ENCODE measurements at regions not wholly inside any gene's neighbourhood (a gene's known extent, or its start where the extent isn't known, plus 50 kb on each side); places are given as distances from the start of the nearest gene placed in this dataset.
"Not testable (repeated sequence)": the region's sequence is repeated elsewhere in the genome, so short reads cannot be mapped to it uniquely, and the experiment has no call there.

GRCh38 chr2:111355823-111356511 is 235.3 kb downstream of the BCL2L11 start:
- H3K27me3 ChIP-seq (replicated peaks in 1 of 2; ENCODE audit: control insufficient read depth in 2 of 2, extremely low read depth in 1 of 2, insufficient read depth in 2 of 2, low read length in 1 of 2); H3K4me1 ChIP-seq (ENCODE audit: control insufficient read depth in 1 of 2, extremely low read depth in 1 of 2, insufficient read depth in 2 of 2, low read length in 2 of 2); H3K27ac Mint-ChIP-seq; DNase-seq; H3K4me1 Mint-ChIP-seq; H3K4me3 Mint-ChIP-seq; ATAC-seq (replicated peaks in 1 of 4); H3K9me3 Mint-ChIP-seq; H3K36me3 ChIP-seq (ENCODE audit: control insufficient read depth in 2 of 2, extremely low read depth in 1 of 2, insufficient read depth in 1 of 2, low read length in 1 of 2); H3K4me3 ChIP-seq (ENCODE audit: control insufficient read depth in 1 of 2, extremely low read depth in 1 of 2, low read length in 1 of 2); H3K27me3 Mint-ChIP-seq; POLR2A ChIA-PET; H3K36me3 Mint-ChIP-seq; H3K27ac ChIP-seq (ENCODE audit: low read length); CTCF ChIA-PET; H3K9me3 ChIP-seq: not testable (repeated sequence)
- no CpG with 5 or more reads among the region's 11 CpGs for WGBS (ENCODE audit: insufficient coverage)

- ATAC-seq (replicated peaks in 1 of 4), result peak in 3 of 4 experiments; percentile 34 to 57 (median 49)
- H3K36me3 ChIP-seq (ENCODE audit: control insufficient read depth in 2 of 2, extremely low read depth in 1 of 2, insufficient read depth in 1 of 2, low read length in 1 of 2); H3K27ac Mint-ChIP-seq; H3K4me3 Mint-ChIP-seq; H3K27ac ChIP-seq (ENCODE audit: low read length); H3K27me3 Mint-ChIP-seq; H3K36me3 Mint-ChIP-seq; CTCF ChIA-PET; DNase-seq; H3K9me3 Mint-ChIP-seq; H3K27me3 ChIP-seq (replicated peaks in 1 of 2; ENCODE audit: control insufficient read depth in 2 of 2, extremely low read depth in 1 of 2, insufficient read depth in 2 of 2, low read length in 1 of 2); POLR2A ChIA-PET; H3K4me1 ChIP-seq (ENCODE audit: control insufficient read depth in 1 of 2, extremely low read depth in 1 of 2, insufficient read depth in 2 of 2, low read length in 2 of 2); H3K4me3 ChIP-seq (ENCODE audit: control insufficient read depth in 1 of 2, extremely low read depth in 1 of 2, low read length in 1 of 2); H3K9me3 ChIP-seq; H3K4me1 Mint-ChIP-seq: not testable (repeated sequence)
- no CpG with 5 or more reads among the region's 6 CpGs for WGBS (ENCODE audit: insufficient coverage)
Observed at GRCh38 chr2:111356512-111357031, 235.9 kb downstream of the BCL2L11 start.

- H3K4me3 Mint-ChIP-seq, result peak overlapping the region in 1 of 3 donors; percentile 27
- H3K4me3 ChIP-seq (ENCODE audit: control insufficient read depth in 1 of 2, extremely low read depth in 1 of 2, low read length in 1 of 2), result peak overlapping the region in 1 of 2 donors; percentile 39
- H3K27ac Mint-ChIP-seq; H3K27me3 ChIP-seq (replicated peaks in 1 of 2; ENCODE audit: control insufficient read depth in 2 of 2, extremely low read depth in 1 of 2, insufficient read depth in 2 of 2, low read length in 1 of 2); H3K4me1 ChIP-seq (ENCODE audit: control insufficient read depth in 1 of 2, extremely low read depth in 1 of 2, insufficient read depth in 2 of 2, low read length in 2 of 2); H3K9me3 ChIP-seq; H3K27ac ChIP-seq (ENCODE audit: low read length); POLR2A ChIA-PET; H3K36me3 Mint-ChIP-seq; H3K9me3 Mint-ChIP-seq; H3K4me1 Mint-ChIP-seq; H3K27me3 Mint-ChIP-seq; CTCF ChIA-PET; DNase-seq; H3K36me3 ChIP-seq (ENCODE audit: control insufficient read depth in 2 of 2, extremely low read depth in 1 of 2, insufficient read depth in 1 of 2, low read length in 1 of 2): not testable (repeated sequence)
- ATAC-seq (replicated peaks in 1 of 4), result peak in 2 of 4 experiments; percentile 12 to 39
- WGBS (ENCODE audit: insufficient coverage), result 51% methylated on average over 16 of the region's 37 CpGs
Observed at GRCh38 chr2:111365986-111366640, 245.4 kb downstream of the BCL2L11 start.

- POLR2A ChIA-PET; DNase-seq; ATAC-seq (replicated peaks in 1 of 4); H3K36me3 Mint-ChIP-seq; H3K4me1 Mint-ChIP-seq; CTCF ChIA-PET; H3K27ac ChIP-seq (ENCODE audit: low read length); H3K4me1 ChIP-seq (ENCODE audit: control insufficient read depth in 1 of 2, extremely low read depth in 1 of 2, insufficient read depth in 2 of 2, low read length in 2 of 2); H3K9me3 ChIP-seq; H3K9me3 Mint-ChIP-seq; H3K27me3 ChIP-seq (replicated peaks in 1 of 2; ENCODE audit: control insufficient read depth in 2 of 2, extremely low read depth in 1 of 2, insufficient read depth in 2 of 2, low read length in 1 of 2); H3K4me3 ChIP-seq (ENCODE audit: control insufficient read depth in 1 of 2, extremely low read depth in 1 of 2, low read length in 1 of 2); H3K36me3 ChIP-seq (ENCODE audit: control insufficient read depth in 2 of 2, extremely low read depth in 1 of 2, insufficient read depth in 1 of 2, low read length in 1 of 2); H3K4me3 Mint-ChIP-seq; H3K27me3 Mint-ChIP-seq; H3K27ac Mint-ChIP-seq: not testable (repeated sequence)
- WGBS (ENCODE audit: insufficient coverage), result no CpG with 5 or more reads among the region's 14 CpGs
Observed at GRCh38 chr2:111366641-111367029, 245.9 kb downstream of the BCL2L11 start.

GRCh38 chr2:111367080-111367479 is 246.4 kb downstream of the BCL2L11 start:
- CTCF ChIA-PET; H3K27me3 Mint-ChIP-seq; H3K4me3 Mint-ChIP-seq; DNase-seq; H3K36me3 Mint-ChIP-seq; POLR2A ChIA-PET; H3K27ac ChIP-seq (ENCODE audit: low read length); H3K4me1 ChIP-seq (ENCODE audit: control insufficient read depth in 1 of 2, extremely low read depth in 1 of 2, insufficient read depth in 2 of 2, low read length in 2 of 2); H3K27me3 ChIP-seq (replicated peaks in 1 of 2; ENCODE audit: control insufficient read depth in 2 of 2, extremely low read depth in 1 of 2, insufficient read depth in 2 of 2, low read length in 1 of 2); H3K9me3 ChIP-seq; H3K9me3 Mint-ChIP-seq; H3K4me3 ChIP-seq (ENCODE audit: control insufficient read depth in 1 of 2, extremely low read depth in 1 of 2, low read length in 1 of 2); H3K4me1 Mint-ChIP-seq; H3K36me3 ChIP-seq (ENCODE audit: control insufficient read depth in 2 of 2, extremely low read depth in 1 of 2, insufficient read depth in 1 of 2, low read length in 1 of 2); ATAC-seq (replicated peaks in 1 of 4); H3K27ac Mint-ChIP-seq: not testable (repeated sequence)
- WGBS (ENCODE audit: insufficient coverage), result no CpG with 5 or more reads among the region's 3 CpGs

- H3K27me3 Mint-ChIP-seq; POLR2A ChIA-PET; H3K4me1 ChIP-seq (ENCODE audit: control insufficient read depth in 1 of 2, extremely low read depth in 1 of 2, insufficient read depth in 2 of 2, low read length in 2 of 2); H3K9me3 ChIP-seq; DNase-seq; H3K4me1 Mint-ChIP-seq; H3K27me3 ChIP-seq (replicated peaks in 1 of 2; ENCODE audit: control insufficient read depth in 2 of 2, extremely low read depth in 1 of 2, insufficient read depth in 2 of 2, low read length in 1 of 2); ATAC-seq (replicated peaks in 1 of 4); H3K27ac Mint-ChIP-seq; H3K27ac ChIP-seq (ENCODE audit: low read length); H3K4me3 Mint-ChIP-seq; CTCF ChIA-PET; H3K9me3 Mint-ChIP-seq; H3K4me3 ChIP-seq (ENCODE audit: control insufficient read depth in 1 of 2, extremely low read depth in 1 of 2, low read length in 1 of 2); H3K36me3 ChIP-seq (ENCODE audit: control insufficient read depth in 2 of 2, extremely low read depth in 1 of 2, insufficient read depth in 1 of 2, low read length in 1 of 2); H3K36me3 Mint-ChIP-seq: not testable (repeated sequence)
- no CpG with 5 or more reads among the region's 1 CpG for WGBS (ENCODE audit: insufficient coverage)
Observed at GRCh38 chr2:111367871-111368270, 247.2 kb downstream of the BCL2L11 start.

Measured in T-cell (primary cell).